Neutrophil (primary cell): ENCODE measurements at regions not wholly inside any gene's neighbourhood (a gene's known extent, or its start where the extent isn't known, plus 50 kb on each side); places are given as distances from the start of the nearest gene placed in this dataset.

Experiments
- H3K27ac ChIP-seq: fragments of 200-600 bp; sonication (generic); 2 replicates; pipeline ENCODE4 v1.5.1; 2016; ENCODE audit warnings: mild to moderate bottlenecking, moderate library complexity
- H3K27me3 ChIP-seq: fragments of 200-600 bp; sonication (generic); 2 replicates; pipeline ENCODE4 v1.6.0; 2016; ENCODE audit warnings: mild to moderate bottlenecking
- H3K36me3 ChIP-seq: fragments of 200-600 bp; sonication (generic); 2 replicates; pipeline ENCODE4 v1.5.1; 2017
- H3K4me1 ChIP-seq, 2 experiments: fragments of 200-600 bp in 1 of 2; sonication (generic) in 1 of 2; 1 replicate in 1 of 2; 2 replicates in 1 of 2; pipeline versions ENCODE4 v1.5.1 to v1.6.1; 2013 to 2016; ENCODE audit warnings: low read depth in 1 of 2, low read length in 1 of 2, mild to moderate bottlenecking in 1 of 2, moderate library complexity in 1 of 2; ENCODE audit not compliant: control insufficient read depth in 1 of 2, insufficient read depth in 1 of 2
- H3K4me3 ChIP-seq, 2 experiments: fragments of 200-600 bp in 1 of 2; sonication (generic) in 1 of 2; 1 replicate in 1 of 2; 2 replicates in 1 of 2; pipeline ENCODE4 v1.5.1; 2013 to 2016; ENCODE audit warnings: low read depth in 1 of 2, low read length in 1 of 2, mild to moderate bottlenecking in 1 of 2, moderate library complexity in 1 of 2
- H3K9me3 ChIP-seq: fragments of 200-600 bp; sonication (generic); 2 replicates; pipeline ENCODE4 v1.5.1; 2016
- CTCF ChIP-seq: fragments of 200-600 bp; sonication (generic); IDR thresholded peaks from 2 replicates; pipeline ENCODE4 v1.5.1; 2016; ENCODE audit warnings: antibody characterized with exemption

- no peaks in the 10 kb centered on the region for H3K4me1 ChIP-seq
- H3K36me3 ChIP-seq = no peaks in the 10 kb centered on the region
- no peak overlapping the region for H3K4me3 ChIP-seq
- TF ChIP-seq CTCF = no peak
- H3K27ac ChIP-seq = no peak overlapping the region
- no peaks in the 10 kb centered on the region for H3K9me3 ChIP-seq
- no peaks in the 10 kb centered on the region for H3K27me3 ChIP-seq
These were observed 117.4 kb downstream of the MAT2B start for GRCh38 chr5:163622799-163623198.

- Histone ChIP-seq H3K27me3 (no peaks in the 10 kb centered on the region), H3K4me3 (no peak overlapping the region)
- no peak for TF ChIP-seq CTCF
These were observed 118.1 kb downstream of the MAT2B start for GRCh38 chr5:163623524-163623923.

DNA sequence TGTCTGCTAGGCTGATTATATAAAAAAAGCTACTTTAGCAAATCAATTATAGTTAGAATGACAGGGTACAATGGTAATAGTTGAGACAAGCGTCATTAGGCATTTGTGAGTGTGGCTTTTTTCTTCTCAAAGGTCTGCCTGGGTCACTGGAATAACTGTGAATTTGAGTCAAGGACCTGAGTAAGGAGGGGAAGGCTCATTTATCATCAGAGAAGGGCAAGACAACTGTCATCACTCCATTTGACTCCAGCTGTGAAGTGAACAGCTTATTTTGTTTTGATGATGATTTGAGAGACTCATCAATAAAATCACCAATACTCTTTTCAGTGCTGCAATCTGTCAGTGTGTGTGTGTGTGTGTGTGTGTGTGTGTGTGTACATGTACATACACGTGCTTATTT lies 118.6 kb downstream of the MAT2B start:
- TF ChIP-seq CTCF = no peak
- Histone ChIP-seq H3K36me3 (no peaks in the 10 kb centered on the region), H3K27ac (no peak overlapping the region), H3K4me1 (no peaks in the 10 kb centered on the region), H3K27me3 (no peaks in the 10 kb centered on the region), H3K9me3 (no peaks in the 10 kb centered on the region), H3K4me3 (no peak overlapping the region)

More at GRCh38 chr5:163623524-163623923, 118.1 kb downstream of the MAT2B start:
- Histone ChIP-seq H3K9me3 (no peaks in the 10 kb centered on the region), H3K4me1 (no peaks in the 10 kb centered on the region), H3K27ac (no peak overlapping the region), H3K36me3 (no peaks in the 10 kb centered on the region)

- H3K27me3 ChIP-seq = no peaks in the 10 kb centered on the region
- no peaks in the 10 kb centered on the region for H3K4me1 ChIP-seq
- no peak overlapping the region for H3K4me3 ChIP-seq
- no peak overlapping the region for H3K27ac ChIP-seq
- H3K9me3 ChIP-seq = no peaks in the 10 kb centered on the region
- TF ChIP-seq CTCF = no peak
- H3K36me3 ChIP-seq = no peaks in the 10 kb centered on the region
These were observed 119.0 kb downstream of the MAT2B start for GRCh38 chr5:163624431-163624830.

- no peak overlapping the region for H3K4me3 ChIP-seq
- H3K27me3 ChIP-seq = no peaks in the 10 kb centered on the region
- no peak for TF ChIP-seq CTCF
- H3K9me3 ChIP-seq = no peaks in the 10 kb centered on the region
- no peaks in the 10 kb centered on the region for H3K4me1 ChIP-seq
- no peak overlapping the region for H3K27ac ChIP-seq
- H3K36me3 ChIP-seq = no peaks in the 10 kb centered on the region
These were observed 121.5 kb downstream of the MAT2B start for GRCh38 chr5:163626904-163627434.

- no peak for TF ChIP-seq CTCF
- Histone ChIP-seq H3K9me3 (no peaks in the 10 kb centered on the region), H3K4me3 (no peak overlapping the region), H3K27me3 (no peaks in the 10 kb centered on the region), H3K27ac (no peak overlapping the region), H3K36me3 (no peaks in the 10 kb centered on the region), H3K4me1 (no peaks in the 10 kb centered on the region)
These were observed 126.4 kb downstream of the MAT2B start for GRCh38 chr5:163631856-163632255.
